Ovary (tissue), 3 donors: ENCODE measurements at regions not wholly inside any gene's neighbourhood (a gene's known extent, or its start where the extent isn't known, plus 50 kb on each side); places are given as distances from the start of the nearest gene placed in this dataset.

Experiments
- CTCF ChIP-seq, 3 donors: fragments of 450-650 bp in 2 of 3; fragments of 200-600 bp in 1 of 3; IDR thresholded peaks; one replicate each; pipeline versions ENCODE4 v1.5.1 to v1.8.0; 2016 to 2022; ENCODE audit warnings: antibody characterized with exemption in 3 of 3, mild to moderate bottlenecking in 1 of 3
- POLR2A ChIP-seq: fragments of 450-650 bp; IDR thresholded peaks from one replicate; pipeline ENCODE4 v1.6.1; 2017; ENCODE audit warnings: antibody characterized with exemption, mild to moderate bottlenecking, moderate library complexity
- donor health status: DM: no; HTN: no; CAD: no.

- TF ChIP-seq CTCF (IDR thresholded peaks at IDR 0.05) (no peak), POLR2A (no peak)
Measured at GRCh38 chr4:124596816-124597215, 115.7 kb downstream of the ANKRD50 start.
